ENCODE measurements at regions not wholly inside any gene's neighbourhood (a gene's known extent, or its start where the extent isn't known, plus 50 kb on each side); places are given as distances from the start of the nearest gene placed in this dataset.

DNA sequence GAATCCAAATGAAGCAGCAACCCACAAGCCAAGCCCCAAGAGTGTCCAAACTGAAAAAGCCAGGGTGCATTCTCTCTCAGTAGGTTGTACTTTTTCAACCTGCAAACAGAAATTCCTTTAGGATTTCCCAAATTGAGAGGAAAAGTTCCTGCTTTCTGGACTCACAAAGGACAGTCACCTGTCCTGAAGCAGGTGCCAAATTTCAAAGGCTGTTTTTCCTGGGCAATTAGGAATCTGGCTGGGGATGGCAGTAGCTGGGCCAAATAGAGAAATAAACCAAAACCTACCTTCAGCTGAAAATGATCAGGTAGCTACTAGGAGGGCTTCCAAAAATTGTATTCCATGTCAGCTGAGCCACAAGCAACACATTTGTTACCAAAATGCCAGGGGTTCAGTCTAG lies 83.1 kb upstream of the TP63 start:
- H3K4me1 ChIP-seq (ENCODE audit: control insufficient read depth, insufficient read depth, low read length), result no peaks in the 10 kb centered on the region
- CTCF ChIA-PET, result interaction anchor here (0.7 kb wide), 1 partner anchor 50 kb away, joined by 3 read pairs; no protein-coding TSS in a partner anchor
- POLR2A ChIA-PET, result no interaction called here
- TF ChIP-seq OVOL3 (tag by site-specific recombination; IDR thresholded peaks at IDR 0.05), result no peak
- no peak for TF ChIP-seq ZIC2 (tag by site-specific recombination; IDR thresholded peaks at IDR 0.05)
- no peak for TF ChIP-seq ZNF202 (tag by site-specific recombination; IDR thresholded peaks at IDR 0.05; ENCODE audit: borderline replicate concordance)
- no peak for TF ChIP-seq ZNF350 (tag by site-specific recombination; IDR thresholded peaks at IDR 0.05)
- no peak for TF ChIP-seq SALL2 (tag by site-specific recombination; IDR thresholded peaks at IDR 0.05; ENCODE audit: borderline replicate concordance)
- no peak for TF ChIP-seq ZNF2 (tag by site-specific recombination; IDR thresholded peaks at IDR 0.05)
- TF ChIP-seq ZNF114 (tag by site-specific recombination; IDR thresholded peaks at IDR 0.05), result no peak
- TF ChIP-seq, protein P1, sequence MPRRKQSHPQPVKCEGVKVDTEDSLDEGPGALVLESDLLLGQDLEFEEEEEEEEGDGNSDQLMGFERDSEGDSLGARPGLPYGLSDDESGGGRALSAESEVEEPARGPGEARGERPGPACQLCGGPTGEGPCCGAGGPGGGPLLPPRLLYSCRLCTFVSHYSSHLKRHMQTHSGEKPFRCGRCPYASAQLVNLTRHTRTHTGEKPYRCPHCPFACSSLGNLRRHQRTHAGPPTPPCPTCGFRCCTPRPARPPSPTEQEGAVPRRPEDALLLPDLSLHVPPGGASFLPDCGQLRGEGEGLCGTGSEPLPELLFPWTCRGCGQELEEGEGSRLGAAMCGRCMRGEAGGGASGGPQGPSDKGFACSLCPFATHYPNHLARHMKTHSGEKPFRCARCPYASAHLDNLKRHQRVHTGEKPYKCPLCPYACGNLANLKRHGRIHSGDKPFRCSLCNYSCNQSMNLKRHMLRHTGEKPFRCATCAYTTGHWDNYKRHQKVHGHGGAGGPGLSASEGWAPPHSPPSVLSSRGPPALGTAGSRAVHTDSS (tag by site-specific recombination; IDR thresholded peaks at IDR 0.05), result no peak
- TF ChIP-seq ZNF843 (tag by site-specific recombination; IDR thresholded peaks at IDR 0.05), result no peak
- H3K9me3 ChIP-seq (ENCODE audit: control insufficient read depth, insufficient read depth, low read depth, low read length), result no peaks in the 10 kb centered on the region
- H3K4me3 ChIP-seq (ENCODE audit: low read depth, low read length), result no peak overlapping the region
- no peaks in the 10 kb centered on the region for H3K36me3 ChIP-seq (ENCODE audit: control insufficient read depth in 2 of 2, insufficient read depth in 1 of 2, low read length in 2 of 2)
- no peak overlapping the region for H3K27ac ChIP-seq (ENCODE audit: extremely low read depth, low read depth, low read length)

- Histone ChIP-seq H3K4me1 (ENCODE audit: control insufficient read depth, insufficient read depth, low read length) (no peaks in the 10 kb centered on the region), H3K9me3 (ENCODE audit: control insufficient read depth, insufficient read depth, low read depth, low read length) (no peaks in the 10 kb centered on the region), H3K27ac (ENCODE audit: extremely low read depth, low read depth, low read length) (no peak overlapping the region), H3K36me3 (ENCODE audit: control insufficient read depth in 2 of 2, insufficient read depth in 1 of 2, low read length in 2 of 2) (no peaks in the 10 kb centered on the region), H3K4me3 (ENCODE audit: low read depth, low read length) (no peak overlapping the region)
- TF ChIP-seq SETDB1 (IDR thresholded peaks at IDR 0.05; ENCODE audit: insufficient read length, low read length) (peak; percentile 81), IKZF3 (tag by site-specific recombination; IDR thresholded peaks at IDR 0.05) (no peak)
- POLR2A ChIA-PET, result no interaction called here
- CTCF ChIA-PET, result interaction anchor here (0.7 kb wide), 1 partner anchor 218 kb away, joined by 3 read pairs; no protein-coding TSS in a partner anchor
Measured at GRCh38 chr3:189551007-189551406, 80.2 kb upstream of the TP63 start.

GRCh38 chr3:189554868-189555557 lies 76.2 kb upstream of the TP63 start:
- POLR2A ChIA-PET, result no interaction called here
- no peak overlapping the region for H3K4me3 ChIP-seq (ENCODE audit: low read depth, low read length)
- H3K27ac ChIP-seq (ENCODE audit: extremely low read depth, low read depth, low read length), result no peak overlapping the region

More at GRCh38 chr3:189554868-189555557, 76.2 kb upstream of the TP63 start:
- TF ChIP-seq, protein P2, sequence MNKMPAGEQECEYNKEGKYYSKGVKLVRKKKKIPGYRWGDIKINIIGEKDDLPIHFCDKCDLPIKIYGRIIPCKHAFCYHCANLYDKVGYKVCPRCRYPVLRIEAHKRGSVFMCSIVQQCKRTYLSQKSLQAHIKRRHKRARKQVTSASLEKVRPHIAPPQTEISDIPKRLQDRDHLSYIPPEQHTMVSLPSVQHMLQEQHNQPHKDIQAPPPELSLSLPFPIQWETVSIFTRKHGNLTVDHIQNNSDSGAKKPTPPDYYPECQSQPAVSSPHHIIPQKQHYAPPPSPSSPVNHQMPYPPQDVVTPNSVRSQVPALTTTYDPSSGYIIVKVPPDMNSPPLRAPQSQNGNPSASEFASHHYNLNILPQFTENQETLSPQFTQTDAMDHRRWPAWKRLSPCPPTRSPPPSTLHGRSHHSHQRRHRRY (tag by site-specific recombination; IDR thresholded peaks at IDR 0.05), result no peak
- no peak for TF ChIP-seq ZFP37 (tag by site-specific recombination; IDR thresholded peaks at IDR 0.05)
- no peak for TF ChIP-seq ZSCAN16 (tag by site-specific recombination; IDR thresholded peaks at IDR 0.05)
- TF ChIP-seq CTCF (tag by site-specific recombination; IDR thresholded peaks at IDR 0.05), result no peak
- no peak for TF ChIP-seq ZNF544 (tag by site-specific recombination; IDR thresholded peaks at IDR 0.05)
- no peak for TF ChIP-seq ZNF24 (tag by site-specific recombination; IDR thresholded peaks at IDR 0.05)
- no peak for TF ChIP-seq ZSCAN30 (tag by site-specific recombination; IDR thresholded peaks at IDR 0.05)
- H3K4me1 ChIP-seq (ENCODE audit: control insufficient read depth, insufficient read depth, low read length), result no peaks in the 10 kb centered on the region
- CTCF ChIA-PET, result interaction anchor here (0.7 kb wide), 1 partner anchor 462 kb away, joined by 3 read pairs; no protein-coding TSS in a partner anchor
- H3K36me3 ChIP-seq (ENCODE audit: control insufficient read depth in 2 of 2, insufficient read depth in 1 of 2, low read length in 2 of 2), result no peaks in the 10 kb centered on the region
- no peaks in the 10 kb centered on the region for H3K9me3 ChIP-seq (ENCODE audit: control insufficient read depth, insufficient read depth, low read depth, low read length)

All from HEK293 (cell line).